ENCODE measurements at regions not wholly inside any gene's neighbourhood (a gene's known extent, or its start where the extent isn't known, plus 50 kb on each side); places are given as distances from the start of the nearest gene placed in this dataset.
A peak's percentile ranks its signal among the peaks of the same experiment; 100 is the strongest.

DNA sequence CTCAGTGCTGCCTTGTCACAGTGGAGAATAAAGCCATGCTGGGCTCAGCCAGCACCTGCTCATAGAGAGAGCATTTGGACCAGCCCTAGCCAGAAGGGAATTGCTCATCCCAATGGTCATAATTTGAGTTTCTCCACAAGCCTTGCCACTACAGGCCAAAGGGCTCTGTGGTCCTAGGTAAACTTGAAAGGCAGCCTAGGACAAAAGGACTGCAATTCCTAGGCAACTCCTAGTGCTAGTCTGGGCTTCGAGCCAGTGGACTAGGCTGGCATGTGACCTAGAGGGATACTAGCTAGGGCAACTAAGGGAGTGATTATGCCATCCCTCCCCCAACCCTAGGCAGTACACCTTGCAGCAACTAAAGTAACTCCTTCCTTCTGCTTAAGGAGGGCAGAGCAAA lies 516.2 kb downstream of the BCKDHB start:
- no peaks in the 10 kb centered on the region for H3K4me1 ChIP-seq
- TF ChIP-seq, protein P1, sequence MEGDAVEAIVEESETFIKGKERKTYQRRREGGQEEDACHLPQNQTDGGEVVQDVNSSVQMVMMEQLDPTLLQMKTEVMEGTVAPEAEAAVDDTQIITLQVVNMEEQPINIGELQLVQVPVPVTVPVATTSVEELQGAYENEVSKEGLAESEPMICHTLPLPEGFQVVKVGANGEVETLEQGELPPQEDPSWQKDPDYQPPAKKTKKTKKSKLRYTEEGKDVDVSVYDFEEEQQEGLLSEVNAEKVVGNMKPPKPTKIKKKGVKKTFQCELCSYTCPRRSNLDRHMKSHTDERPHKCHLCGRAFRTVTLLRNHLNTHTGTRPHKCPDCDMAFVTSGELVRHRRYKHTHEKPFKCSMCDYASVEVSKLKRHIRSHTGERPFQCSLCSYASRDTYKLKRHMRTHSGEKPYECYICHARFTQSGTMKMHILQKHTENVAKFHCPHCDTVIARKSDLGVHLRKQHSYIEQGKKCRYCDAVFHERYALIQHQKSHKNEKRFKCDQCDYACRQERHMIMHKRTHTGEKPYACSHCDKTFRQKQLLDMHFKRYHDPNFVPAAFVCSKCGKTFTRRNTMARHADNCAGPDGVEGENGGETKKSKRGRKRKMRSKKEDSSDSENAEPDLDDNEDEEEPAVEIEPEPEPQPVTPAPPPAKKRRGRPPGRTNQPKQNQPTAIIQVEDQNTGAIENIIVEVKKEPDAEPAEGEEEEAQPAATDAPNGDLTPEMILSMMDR (IDR thresholded peaks at IDR 0.05), result no peak
- H3K9me3 ChIP-seq, result peaks cover 3 to 16% of the 10 kb centered on the region in 2 donors
- H3K4me3 ChIP-seq, result no peak overlapping the region
- H3K27ac ChIP-seq, result no peak overlapping the region
- intact Hi-C loops (cut with DNase I), result no loop called here
- no peaks in the 10 kb centered on the region for H3K27me3 ChIP-seq
- DNase-seq (ENCODE audit: low spot score in 2 of 2), result no peak
- H3K36me3 ChIP-seq, result no peaks in the 10 kb centered on the region

DNA sequence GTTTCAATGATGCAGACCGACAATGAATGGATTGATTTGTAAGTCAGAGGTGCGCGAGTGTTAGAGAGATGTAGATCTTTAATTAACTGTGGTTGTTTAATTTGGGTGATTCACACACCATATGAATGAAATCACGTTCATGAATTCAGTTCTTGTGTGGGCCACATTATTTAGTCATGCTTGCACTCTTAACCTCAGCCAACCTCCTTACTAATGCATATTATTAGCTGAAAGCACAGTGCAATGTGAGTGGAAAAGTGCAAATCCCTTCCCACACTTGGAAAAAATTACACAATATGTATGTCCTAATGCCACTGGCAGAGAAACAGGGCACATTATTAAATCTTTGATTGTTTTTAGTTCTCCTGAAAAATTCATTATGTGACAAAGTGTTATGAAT lies 512.5 kb downstream of the BCKDHB start:
- intact Hi-C loops (cut with DNase I), result no loop called here
- Histone ChIP-seq H3K4me3 (no peak overlapping the region), H3K4me1 (no peaks in the 10 kb centered on the region), H3K36me3 (no peaks in the 10 kb centered on the region), H3K27me3 (no peaks in the 10 kb centered on the region), H3K9me3 (peaks cover 0 to under 1% of the 10 kb centered on the region in 2 donors), H3K27ac (no peak overlapping the region)
- TF ChIP-seq, protein P1 (IDR thresholded peaks at IDR 0.05), result no peak
- DNase-seq (ENCODE audit: low spot score in 2 of 2), result no peak

GRCh38 chr6:80610846-80611245 lies 504.4 kb downstream of the BCKDHB start:
- Histone ChIP-seq H3K36me3 (no peaks in the 10 kb centered on the region), H3K27ac (no peak overlapping the region), H3K4me1 (peaks cover 0 to 14% of the 10 kb centered on the region in 2 donors), H3K4me3 (no peak overlapping the region), H3K9me3 (peaks cover 0 to 6% of the 10 kb centered on the region in 2 donors), H3K27me3 (no peaks in the 10 kb centered on the region)
- intact Hi-C loops (cut with DNase I), result no loop called here
- TF ChIP-seq, protein P1 (IDR thresholded peaks at IDR 0.05), result no peak
- no peak for DNase-seq (ENCODE audit: low spot score in 2 of 2)

DNA sequence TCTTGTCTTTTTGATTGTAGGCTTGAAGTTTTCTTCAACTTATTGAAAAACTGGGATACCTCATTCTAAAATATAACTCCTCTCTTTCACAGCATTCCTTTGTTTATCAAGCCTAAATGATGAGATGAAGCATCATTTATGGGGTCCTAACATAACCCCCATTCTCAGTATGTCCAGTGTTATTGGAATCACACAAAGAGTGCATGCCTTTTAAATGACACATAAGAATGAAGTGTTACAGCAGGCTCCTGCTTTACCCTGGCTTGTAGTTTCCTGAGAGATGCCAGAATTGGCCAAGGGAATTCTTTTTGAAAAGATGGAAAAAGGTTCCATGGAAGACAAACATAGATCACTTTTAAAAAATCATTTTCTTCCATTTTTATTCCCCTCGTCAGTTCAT lies 502.4 kb downstream of the BCKDHB start:
- TF ChIP-seq, protein P1 (IDR thresholded peaks at IDR 0.05), result no peak
- no peak for DNase-seq (ENCODE audit: low spot score in 2 of 2)
- Histone ChIP-seq H3K4me3 (no peak overlapping the region), H3K27ac (peak overlapping the region in 1 of 2 donors; percentile 78), H3K36me3 (no peaks in the 10 kb centered on the region), H3K27me3 (no peaks in the 10 kb centered on the region), H3K9me3 (peaks cover 0 to 5% of the 10 kb centered on the region in 2 donors), H3K4me1 (peaks cover 0 to 14% of the 10 kb centered on the region in 2 donors)
- intact Hi-C loops (cut with DNase I), result loop anchor here (5.0 to 10.0 kb wide), 3 partner anchors 504 to 1143 kb away; partner anchors contain the start of genes BCKDHB and TENT5A

DNA sequence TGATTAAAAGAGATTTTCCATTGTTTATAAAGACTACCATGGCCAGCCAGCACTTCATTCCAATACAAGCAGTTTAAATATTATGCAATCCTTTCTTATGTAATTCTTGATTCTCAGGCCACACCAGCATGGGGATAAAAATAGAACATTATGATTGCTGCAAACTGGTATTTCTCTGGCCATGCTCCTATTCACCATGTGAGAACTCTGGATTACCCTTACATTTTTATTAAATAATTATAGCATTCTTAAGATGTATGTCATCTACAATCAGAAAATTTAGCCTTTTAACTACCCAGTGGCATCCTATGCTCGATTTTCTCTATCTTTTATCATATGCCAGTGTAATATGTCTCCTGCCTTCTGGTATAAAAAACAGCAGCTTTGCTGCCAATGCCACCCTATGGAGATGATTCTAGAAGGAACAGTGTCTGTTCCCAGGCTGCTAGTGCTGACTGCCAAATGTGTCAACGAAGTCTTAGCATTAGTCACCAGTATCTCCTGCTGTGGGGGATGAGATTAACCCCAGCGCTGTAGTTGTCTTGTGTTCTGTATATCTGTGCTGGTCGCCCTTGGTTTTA lies 501.4 kb downstream of the BCKDHB start:
- Histone ChIP-seq H3K9me3 (no peaks in the 10 kb centered on the region), H3K27ac (peak overlapping the region; percentile 54 to 78), H3K4me1 (peaks cover 0 to 14% of the 10 kb centered on the region in 2 donors), H3K27me3 (no peaks in the 10 kb centered on the region), H3K36me3 (no peaks in the 10 kb centered on the region), H3K4me3 (no peak overlapping the region)
- TF ChIP-seq, protein P1 (IDR thresholded peaks at IDR 0.05), result no peak
- intact Hi-C loops (cut with DNase I), result loop anchor here (5.0 to 10.0 kb wide), 3 partner anchors 503 to 1144 kb away; partner anchors contain the start of genes BCKDHB and TENT5A
- DNase-seq (ENCODE audit: low spot score in 2 of 2), result no peak
